Smooth muscle cell (in vitro differentiated cells): ENCODE measurements at regions not wholly inside any gene's neighbourhood (a gene's known extent, or its start where the extent isn't known, plus 50 kb on each side); places are given as distances from the start of the nearest gene placed in this dataset.

Source experiments
- DNase-seq: peaks from one replicate; lab custom pipeline; 2025; ENCODE audit not compliant: unreplicated experiment; lab: John Stamatoyannopoulos, UW
- H2AFZ ChIP-seq: fragments of 200-600 bp; sonication (generic); 2 replicates; pipeline ENCODE4 v1.6.0; 2016; ENCODE audit warnings: antibody characterized with exemption, low read depth, mild to moderate bottlenecking
- H3F3A ChIP-seq: fragments of 200-600 bp; sonication (generic); 2 replicates; pipeline ENCODE4 v1.6.0; 2017; ENCODE audit warnings: antibody characterized with exemption, low read depth
- H3K27ac ChIP-seq: fragments of 200-600 bp; sonication (generic); 2 replicates; pipeline ENCODE4 v1.5.1; 2016; ENCODE audit warnings: low read depth, mild to moderate bottlenecking
- H3K27me3 ChIP-seq: fragments of 200-600 bp; sonication (generic); 2 replicates; pipeline ENCODE4 v1.6.1; 2016; ENCODE audit warnings: low read depth, mild to moderate bottlenecking
- H3K36me3 ChIP-seq: fragments of 200-600 bp; sonication (generic); 2 replicates; pipeline ENCODE4 v1.5.1; 2016; ENCODE audit warnings: low read depth
- H3K4me1 ChIP-seq: fragments of 200-600 bp; sonication (generic); 2 replicates; pipeline ENCODE4 v1.5.1; 2016; ENCODE audit warnings: low read depth
- H3K4me2 ChIP-seq: fragments of 200-600 bp; sonication (generic); 2 replicates; pipeline ENCODE4 v1.6.0; 2016; ENCODE audit warnings: mild to moderate bottlenecking
- H3K4me3 ChIP-seq: fragments of 200-600 bp; sonication (generic); 2 replicates; pipeline ENCODE4 v1.5.1; 2016; ENCODE audit warnings: mild to moderate bottlenecking
- H3K79me2 ChIP-seq: fragments of 200-600 bp; sonication (generic); 2 replicates; pipeline ENCODE4 v1.6.0; 2016; ENCODE audit warnings: low read depth, mild to moderate bottlenecking
- H3K9ac ChIP-seq: fragments of 200-600 bp; sonication (generic); 2 replicates; pipeline ENCODE4 v1.6.0; 2016; ENCODE audit warnings: low read depth
- H3K9me3 ChIP-seq: fragments of 200-600 bp; sonication (generic); replicated peaks from 2 replicates; pipeline ENCODE4 v1.5.1; 2016; ENCODE audit warnings: low read depth
- H4K20me1 ChIP-seq: fragments of 200-600 bp; sonication (generic); 2 replicates; pipeline ENCODE4 v1.6.0; 2016; ENCODE audit warnings: low read depth
- whole genome bisulfite sequencing: methylation state at CpG from one replicate; pipeline ENCODE4 v1.1.7; 2016; ENCODE audit warnings: low lambda C conversion rate; 5-methylcytosine and 5-hydroxymethylcytosine counted together
- TF ChIP-seq, protein P1 (sequence below): fragments of 200-600 bp; sonication (generic); IDR thresholded peaks from 2 replicates; pipeline ENCODE4 v1.5.1; 2017; ENCODE audit warnings: borderline replicate concordance, mild to moderate bottlenecking, antibody characterized with exemption; ENCODE audit not compliant: insufficient read depth, poor library complexity, severe bottlenecking

DNA sequence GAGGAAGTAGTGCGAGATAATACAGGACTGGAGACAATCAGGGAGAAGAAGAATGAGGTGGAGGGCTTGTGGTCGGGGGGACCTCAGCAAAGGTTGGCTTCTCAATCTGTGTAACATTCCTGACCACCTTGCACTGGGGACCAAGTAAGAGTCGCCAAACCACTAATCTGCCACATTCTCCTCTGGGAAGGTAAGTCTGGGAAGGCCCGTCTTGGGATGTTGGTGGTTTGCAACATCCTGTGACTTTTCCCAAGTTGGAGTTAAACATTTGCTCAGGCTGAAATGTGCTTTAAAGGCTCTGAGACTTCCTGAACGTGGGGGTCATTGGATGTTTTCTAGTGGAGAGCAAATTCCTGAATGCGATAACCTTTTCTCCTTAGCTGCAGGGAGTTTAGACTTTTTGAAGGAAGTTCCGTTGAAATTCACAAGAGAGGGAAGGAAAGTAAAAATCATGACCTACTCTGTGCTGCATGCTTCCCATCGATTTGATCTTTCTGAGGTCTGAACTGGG is 325.9 kb downstream of the RPS6KC1 start:
- DNase-seq: no peak
- H3K9ac ChIP-seq: no peak overlapping the region
- H3F3A ChIP-seq: no peaks in the 10 kb centered on the region
- H3K36me3 ChIP-seq: no peaks in the 10 kb centered on the region
- H4K20me1 ChIP-seq: no peaks in the 10 kb centered on the region
- H3K4me1 ChIP-seq: peaks cover 8% of the 10 kb centered on the region
- no peak overlapping the region for H3K4me3 ChIP-seq
- H3K79me2 ChIP-seq: no peaks in the 10 kb centered on the region
- H3K27ac ChIP-seq: no peak overlapping the region
- no peak overlapping the region for H3K4me2 ChIP-seq
- H2AFZ ChIP-seq: no peak overlapping the region
- no peaks in the 10 kb centered on the region for H3K9me3 ChIP-seq
- TF ChIP-seq, protein P1, sequence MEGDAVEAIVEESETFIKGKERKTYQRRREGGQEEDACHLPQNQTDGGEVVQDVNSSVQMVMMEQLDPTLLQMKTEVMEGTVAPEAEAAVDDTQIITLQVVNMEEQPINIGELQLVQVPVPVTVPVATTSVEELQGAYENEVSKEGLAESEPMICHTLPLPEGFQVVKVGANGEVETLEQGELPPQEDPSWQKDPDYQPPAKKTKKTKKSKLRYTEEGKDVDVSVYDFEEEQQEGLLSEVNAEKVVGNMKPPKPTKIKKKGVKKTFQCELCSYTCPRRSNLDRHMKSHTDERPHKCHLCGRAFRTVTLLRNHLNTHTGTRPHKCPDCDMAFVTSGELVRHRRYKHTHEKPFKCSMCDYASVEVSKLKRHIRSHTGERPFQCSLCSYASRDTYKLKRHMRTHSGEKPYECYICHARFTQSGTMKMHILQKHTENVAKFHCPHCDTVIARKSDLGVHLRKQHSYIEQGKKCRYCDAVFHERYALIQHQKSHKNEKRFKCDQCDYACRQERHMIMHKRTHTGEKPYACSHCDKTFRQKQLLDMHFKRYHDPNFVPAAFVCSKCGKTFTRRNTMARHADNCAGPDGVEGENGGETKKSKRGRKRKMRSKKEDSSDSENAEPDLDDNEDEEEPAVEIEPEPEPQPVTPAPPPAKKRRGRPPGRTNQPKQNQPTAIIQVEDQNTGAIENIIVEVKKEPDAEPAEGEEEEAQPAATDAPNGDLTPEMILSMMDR: no peak
- H3K27me3 ChIP-seq: no peaks in the 10 kb centered on the region
- 68% methylated on average over 8 of the region's 8 CpGs for WGBS

DNA sequence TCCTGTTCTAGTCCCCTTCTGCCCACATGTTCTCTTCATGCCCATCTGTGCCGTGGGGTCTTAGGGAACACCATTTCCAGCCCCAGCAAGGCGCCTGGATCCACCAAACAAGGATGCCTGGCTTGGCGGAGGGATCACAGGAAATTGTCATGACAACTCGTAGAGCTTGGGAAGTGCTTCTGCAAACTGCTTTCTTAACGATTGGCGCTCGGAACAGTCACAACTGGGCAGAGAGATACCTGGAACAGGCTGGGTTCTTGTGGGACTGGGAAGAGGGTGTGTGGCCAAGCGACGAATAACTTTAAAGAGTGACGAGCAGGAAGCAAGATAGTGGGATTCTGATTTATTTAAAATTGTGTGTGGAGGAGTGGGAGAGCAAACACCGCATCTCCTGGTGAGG is 329.8 kb downstream of the RPS6KC1 start:
- no peak overlapping the region for H3K9ac ChIP-seq
- no peak for DNase-seq
- no peaks in the 10 kb centered on the region for H4K20me1 ChIP-seq
- WGBS: 91% methylated on average over 11 of the region's 11 CpGs
- no peaks in the 10 kb centered on the region for H3F3A ChIP-seq
- no peaks in the 10 kb centered on the region for H3K9me3 ChIP-seq
- H3K79me2 ChIP-seq: no peaks in the 10 kb centered on the region
- H3K4me1 ChIP-seq: peaks cover 8% of the 10 kb centered on the region
- H3K4me2 ChIP-seq: no peak overlapping the region
- no peak overlapping the region for H3K4me3 ChIP-seq
- H3K36me3 ChIP-seq: no peaks in the 10 kb centered on the region
- TF ChIP-seq, protein P1: no peak
- H3K27ac ChIP-seq: no peak overlapping the region
- H2AFZ ChIP-seq: no peak overlapping the region
- H3K27me3 ChIP-seq: no peaks in the 10 kb centered on the region

DNA sequence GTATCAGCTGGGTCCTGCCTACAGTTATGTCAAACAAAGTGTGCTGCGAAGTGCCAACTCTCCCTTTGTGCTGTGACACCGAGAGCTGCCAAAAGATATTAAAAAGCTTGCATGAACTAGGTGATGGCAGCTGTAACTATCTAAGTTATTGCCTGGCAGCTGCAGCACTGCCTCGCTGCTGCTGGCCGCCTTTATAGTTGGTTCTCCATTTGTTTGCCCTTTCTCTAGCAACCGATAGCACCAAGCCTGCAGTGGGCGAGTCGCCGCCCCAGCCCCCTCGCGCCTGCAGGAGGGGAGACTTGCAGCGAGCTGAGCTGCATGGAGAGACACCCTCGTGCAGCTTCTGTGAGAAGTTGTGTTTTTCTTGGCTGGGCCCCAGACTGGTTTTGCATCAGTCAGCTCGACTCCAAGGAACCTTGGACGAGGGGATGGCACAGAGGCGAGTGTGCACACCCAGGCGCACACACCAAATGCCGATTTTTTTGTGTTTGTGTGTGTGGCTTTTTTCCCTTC is 330.6 kb downstream of the RPS6KC1 start:
- TF ChIP-seq, protein P1: no peak
- Histone ChIP-seq H2AFZ (no peak overlapping the region), H3K27me3 (no peaks in the 10 kb centered on the region), H3K79me2 (no peaks in the 10 kb centered on the region), H3K27ac (no peak overlapping the region), H3K9ac (no peak overlapping the region), H3K36me3 (no peaks in the 10 kb centered on the region), H3K4me3 (no peak overlapping the region), H3F3A (no peaks in the 10 kb centered on the region), H3K4me1 (peaks cover 6% of the 10 kb centered on the region), H3K4me2 (no peak overlapping the region), H3K9me3 (no peaks in the 10 kb centered on the region), H4K20me1 (no peaks in the 10 kb centered on the region)
- WGBS: 87% methylated on average over 17 of the region's 17 CpGs
- no peak for DNase-seq

DNA sequence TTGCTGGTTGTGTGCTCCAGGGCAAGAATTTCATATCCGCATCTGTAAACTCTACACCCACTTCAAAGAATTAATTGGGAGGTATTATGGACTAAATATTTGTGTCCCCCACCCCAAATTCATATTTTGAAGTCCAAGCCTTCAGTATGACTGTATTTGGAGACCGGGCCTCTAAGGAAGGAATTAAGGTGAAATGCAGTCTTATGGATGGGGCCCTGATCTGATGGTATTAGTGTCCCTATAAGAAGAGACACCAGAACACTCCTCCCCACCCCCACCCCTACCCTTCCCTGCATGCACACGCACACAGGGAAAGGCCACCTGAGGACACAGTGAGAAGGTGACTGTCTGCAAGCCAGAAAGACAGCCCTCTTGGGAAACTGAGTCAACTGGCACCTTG is 332.4 kb downstream of the RPS6KC1 start:
- Histone ChIP-seq H3F3A (no peaks in the 10 kb centered on the region), H3K9me3 (no peaks in the 10 kb centered on the region), H3K4me3 (no peak overlapping the region), H3K9ac (no peak overlapping the region), H3K4me2 (no peak overlapping the region), H3K4me1 (no peaks in the 10 kb centered on the region), H3K27ac (no peak overlapping the region), H2AFZ (no peak overlapping the region), H3K79me2 (no peaks in the 10 kb centered on the region), H3K36me3 (no peaks in the 10 kb centered on the region), H3K27me3 (no peaks in the 10 kb centered on the region), H4K20me1 (no peaks in the 10 kb centered on the region)
- WGBS: 98% methylated on average over 3 of the region's 3 CpGs
- TF ChIP-seq, protein P1: no peak
- no peak for DNase-seq
